ENCODE measurements at regions not wholly inside any gene's neighbourhood (a gene's known extent, or its start where the extent isn't known, plus 50 kb on each side); places are given as distances from the start of the nearest gene placed in this dataset.

DNA sequence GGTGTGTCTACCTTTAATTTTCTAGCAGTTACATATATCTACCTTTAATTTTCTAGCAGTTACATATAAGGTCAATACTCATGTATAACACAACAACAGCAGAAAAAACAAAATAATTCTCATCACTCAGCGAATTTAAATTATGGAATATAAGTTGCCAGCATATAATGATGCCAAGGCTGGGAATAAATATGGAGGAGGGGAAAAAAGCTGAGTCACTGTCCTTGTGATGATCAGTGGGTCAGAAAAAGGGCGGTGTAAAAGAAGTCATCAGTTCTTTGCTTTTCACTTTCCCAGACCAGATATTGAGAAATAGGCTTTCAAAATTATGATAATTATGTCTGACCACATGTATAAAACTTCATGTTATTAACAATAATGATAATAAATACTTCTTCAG lies 1471.7 kb downstream of the CDH8 start:
- Histone ChIP-seq H3K27me3 (replicated peaks in 2 of 5; ENCODE audit: control insufficient read depth in 4 of 5, insufficient read depth in 5 of 5, low read length in 4 of 5) (no peaks in the 10 kb centered on the region), H3K4me3 (ENCODE audit: control insufficient read depth in 1 of 7, extremely low read depth in 1 of 7, insufficient read depth in 4 of 7, low read depth in 2 of 7, low read length in 6 of 7) (no peak overlapping the region), H3K27ac (ENCODE audit: insufficient read depth in 1 of 2, low read depth in 1 of 2, low read length in 2 of 2, poor library complexity in 1 of 2, severe bottlenecking in 2 of 2) (no peak overlapping the region), H3K36me3 (ENCODE audit: control insufficient read depth in 4 of 4, insufficient read depth in 4 of 4, low read length in 3 of 4) (no peaks in the 10 kb centered on the region), H3K4me1 (ENCODE audit: control extremely low read depth in 1 of 4, control insufficient read depth in 4 of 4, insufficient read depth in 4 of 4, low read length in 3 of 4) (no peaks in the 10 kb centered on the region), H3K9me3 (ENCODE audit: control extremely low read depth in 1 of 5, control insufficient read depth in 4 of 5, insufficient read depth in 2 of 5, low read depth in 1 of 5, low read length in 4 of 5) (no peaks in the 10 kb centered on the region)
- ChIA-PET CTCF (no interaction called here), POLR2A (no interaction called here)
- DNase-seq = no peak
- no CpG with 5 or more reads among the region's 2 CpGs for WGBS (ENCODE audit: insufficient coverage)

DNA sequence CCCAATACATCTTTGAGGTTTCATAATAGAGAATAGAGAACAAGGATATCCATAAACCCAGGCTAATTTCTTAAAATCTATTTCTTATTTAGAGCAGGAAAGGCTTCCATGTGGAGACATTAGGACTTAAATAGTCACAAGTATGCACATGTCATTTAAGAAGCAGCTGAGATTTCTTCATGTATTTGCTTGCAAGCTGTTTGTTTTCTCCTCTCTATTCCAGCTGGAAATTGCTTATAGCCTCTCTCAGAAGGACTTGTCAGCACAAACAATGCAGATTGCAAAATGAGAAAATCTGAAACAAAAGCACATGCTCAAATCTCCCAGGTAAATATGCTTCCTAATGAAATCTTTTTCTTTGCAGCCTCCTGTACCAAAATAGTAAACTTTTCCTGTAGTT lies 1473.1 kb downstream of the CDH8 start:
- CTCF ChIA-PET = no interaction called here
- Histone ChIP-seq H3K36me3 (ENCODE audit: control insufficient read depth in 4 of 4, insufficient read depth in 4 of 4, low read length in 3 of 4) (no peaks in the 10 kb centered on the region), H3K9me3 (ENCODE audit: control extremely low read depth in 1 of 5, control insufficient read depth in 4 of 5, insufficient read depth in 2 of 5, low read depth in 1 of 5, low read length in 4 of 5) (no peaks in the 10 kb centered on the region), H3K4me1 (ENCODE audit: control extremely low read depth in 1 of 4, control insufficient read depth in 4 of 4, insufficient read depth in 4 of 4, low read length in 3 of 4) (no peaks in the 10 kb centered on the region), H3K27me3 (replicated peaks in 2 of 5; ENCODE audit: control insufficient read depth in 4 of 5, insufficient read depth in 5 of 5, low read length in 4 of 5) (no peaks in the 10 kb centered on the region), H3K27ac (ENCODE audit: insufficient read depth in 1 of 2, low read depth in 1 of 2, low read length in 2 of 2, poor library complexity in 1 of 2, severe bottlenecking in 2 of 2) (no peak overlapping the region), H3K4me3 (ENCODE audit: control insufficient read depth in 1 of 7, extremely low read depth in 1 of 7, insufficient read depth in 4 of 7, low read depth in 2 of 7, low read length in 6 of 7) (no peak overlapping the region)
- POLR2A ChIA-PET = no interaction called here
- DNase-seq = no peak

DNA sequence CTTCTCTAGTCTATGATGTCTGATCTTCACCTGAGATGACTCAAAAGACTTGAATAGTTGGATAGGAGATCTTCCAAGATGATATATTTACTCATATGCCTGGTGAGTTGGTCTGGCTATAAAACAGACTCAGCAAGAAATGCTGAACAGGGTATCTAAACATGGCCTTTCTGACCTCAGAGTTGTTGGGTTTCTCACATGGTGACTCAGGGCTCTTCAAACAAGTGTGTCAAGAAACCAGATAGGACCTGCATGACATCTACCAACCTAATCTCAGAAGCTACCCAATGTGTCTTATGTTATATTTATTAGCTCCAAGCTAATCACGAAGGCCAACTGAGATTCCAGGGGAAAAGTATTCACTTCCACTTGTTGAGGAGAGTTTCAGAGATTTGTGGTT lies 1477.3 kb downstream of the CDH8 start:
- WGBS (ENCODE audit: insufficient coverage) = 100% methylated on average over 1 of the region's 1 CpG
- POLR2A ChIA-PET = no interaction called here

DNA sequence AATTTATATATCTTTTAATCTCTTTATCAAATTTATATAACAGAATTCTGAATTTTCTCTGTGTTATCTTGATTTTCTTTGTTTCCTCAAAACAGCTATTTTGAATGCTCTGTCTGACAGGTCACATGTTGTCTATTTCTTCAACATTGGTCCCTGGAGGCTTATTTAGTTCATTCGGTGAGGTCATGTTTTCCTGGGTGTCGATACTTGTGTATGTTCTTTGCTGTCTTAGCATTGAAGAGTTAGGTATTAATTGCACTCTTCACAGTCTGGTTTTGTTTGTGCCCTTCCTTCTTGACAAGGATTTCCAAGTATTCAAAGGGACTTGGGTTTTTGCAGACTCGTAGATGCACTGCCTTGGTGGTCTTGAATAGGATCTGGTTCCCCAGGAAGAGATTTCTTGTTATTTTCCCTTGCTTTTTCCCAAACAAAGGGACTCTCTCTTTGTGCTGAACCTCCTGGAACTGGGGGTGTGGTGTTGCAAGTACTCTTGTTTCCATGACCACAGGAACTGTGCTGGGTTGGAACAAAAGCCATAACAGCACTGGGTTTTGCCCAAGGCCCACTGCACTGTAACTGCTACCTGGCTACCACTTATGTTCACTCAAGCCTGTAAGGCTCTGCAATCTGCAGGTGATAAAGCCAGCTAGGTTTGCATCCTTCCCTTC lies 1483.0 kb downstream of the CDH8 start:
- H3K4me3 ChIP-seq (ENCODE audit: control insufficient read depth in 1 of 7, extremely low read depth in 1 of 7, insufficient read depth in 4 of 7, low read depth in 2 of 7, low read length in 6 of 7) = no peak overlapping the region
- no peaks in the 10 kb centered on the region for H3K27me3 ChIP-seq (replicated peaks in 2 of 5; ENCODE audit: control insufficient read depth in 4 of 5, insufficient read depth in 5 of 5, low read length in 4 of 5)
- H3K4me1 ChIP-seq (ENCODE audit: control extremely low read depth in 1 of 4, control insufficient read depth in 4 of 4, insufficient read depth in 4 of 4, low read length in 3 of 4) = no peaks in the 10 kb centered on the region
- DNase-seq = no peak
- H3K27ac ChIP-seq (ENCODE audit: insufficient read depth in 1 of 2, low read depth in 1 of 2, low read length in 2 of 2, poor library complexity in 1 of 2, severe bottlenecking in 2 of 2) = no peak overlapping the region
- H3K9me3 ChIP-seq (ENCODE audit: control extremely low read depth in 1 of 5, control insufficient read depth in 4 of 5, insufficient read depth in 2 of 5, low read depth in 1 of 5, low read length in 4 of 5) = no peaks in the 10 kb centered on the region
- ChIA-PET CTCF (no interaction called here), POLR2A (no interaction called here)
- 100% methylated on average over 1 of the region's 3 CpGs for WGBS (ENCODE audit: insufficient coverage)
- no peaks in the 10 kb centered on the region for H3K36me3 ChIP-seq (ENCODE audit: control insufficient read depth in 4 of 4, insufficient read depth in 4 of 4, low read length in 3 of 4)

More for the DNA sequence above, 1477.3 kb downstream of the CDH8 start:
- Histone ChIP-seq H3K27me3 (replicated peaks in 2 of 5; ENCODE audit: control insufficient read depth in 4 of 5, insufficient read depth in 5 of 5, low read length in 4 of 5) (no peaks in the 10 kb centered on the region), H3K4me1 (ENCODE audit: control extremely low read depth in 1 of 4, control insufficient read depth in 4 of 4, insufficient read depth in 4 of 4, low read length in 3 of 4) (no peaks in the 10 kb centered on the region), H3K9me3 (ENCODE audit: control extremely low read depth in 1 of 5, control insufficient read depth in 4 of 5, insufficient read depth in 2 of 5, low read depth in 1 of 5, low read length in 4 of 5) (no peaks in the 10 kb centered on the region), H3K4me3 (ENCODE audit: control insufficient read depth in 1 of 7, extremely low read depth in 1 of 7, insufficient read depth in 4 of 7, low read depth in 2 of 7, low read length in 6 of 7) (no peak overlapping the region), H3K27ac (ENCODE audit: insufficient read depth in 1 of 2, low read depth in 1 of 2, low read length in 2 of 2, poor library complexity in 1 of 2, severe bottlenecking in 2 of 2) (no peak overlapping the region), H3K36me3 (ENCODE audit: control insufficient read depth in 4 of 4, insufficient read depth in 4 of 4, low read length in 3 of 4) (no peaks in the 10 kb centered on the region)
- CTCF ChIA-PET = no interaction called here
- DNase-seq = no peak

DNA sequence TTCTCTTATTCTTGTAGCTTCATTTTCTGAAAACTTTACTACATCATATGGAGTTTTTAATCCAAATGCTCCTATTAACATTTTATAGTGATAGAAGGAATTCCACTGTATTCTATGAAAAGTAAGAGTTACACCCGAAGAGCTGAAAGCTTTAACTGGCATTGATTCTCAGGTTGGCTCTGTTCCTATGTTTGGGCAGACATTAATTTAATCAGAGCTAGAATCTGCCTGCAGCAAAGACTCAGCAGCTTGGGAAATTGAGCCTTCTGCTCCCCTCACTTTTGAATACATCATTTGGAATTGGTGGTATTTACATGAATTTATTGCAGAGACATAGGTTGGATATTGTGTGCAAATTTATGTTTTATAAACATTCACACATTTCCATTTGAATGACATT lies 1494.7 kb downstream of the CDH8 start:
- Histone ChIP-seq H3K4me3 (ENCODE audit: control insufficient read depth in 1 of 7, extremely low read depth in 1 of 7, insufficient read depth in 4 of 7, low read depth in 2 of 7, low read length in 6 of 7) (no peak overlapping the region), H3K9me3 (ENCODE audit: control extremely low read depth in 1 of 5, control insufficient read depth in 4 of 5, insufficient read depth in 2 of 5, low read depth in 1 of 5, low read length in 4 of 5) (peaks cover 0 to 3% (median 0%) of the 10 kb centered on the region in 5 experiments), H3K4me1 (ENCODE audit: control extremely low read depth in 1 of 4, control insufficient read depth in 4 of 4, insufficient read depth in 4 of 4, low read length in 3 of 4) (no peaks in the 10 kb centered on the region), H3K27me3 (replicated peaks in 2 of 5; ENCODE audit: control insufficient read depth in 4 of 5, insufficient read depth in 5 of 5, low read length in 4 of 5) (no peaks in the 10 kb centered on the region), H3K36me3 (ENCODE audit: control insufficient read depth in 4 of 4, insufficient read depth in 4 of 4, low read length in 3 of 4) (no peaks in the 10 kb centered on the region), H3K27ac (ENCODE audit: insufficient read depth in 1 of 2, low read depth in 1 of 2, low read length in 2 of 2, poor library complexity in 1 of 2, severe bottlenecking in 2 of 2) (no peak overlapping the region)
- POLR2A ChIA-PET = no interaction called here
- DNase-seq = no peak
- WGBS (ENCODE audit: insufficient coverage) = 75% methylated on average over 1 of the region's 1 CpG
- CTCF ChIA-PET = no interaction called here

DNA sequence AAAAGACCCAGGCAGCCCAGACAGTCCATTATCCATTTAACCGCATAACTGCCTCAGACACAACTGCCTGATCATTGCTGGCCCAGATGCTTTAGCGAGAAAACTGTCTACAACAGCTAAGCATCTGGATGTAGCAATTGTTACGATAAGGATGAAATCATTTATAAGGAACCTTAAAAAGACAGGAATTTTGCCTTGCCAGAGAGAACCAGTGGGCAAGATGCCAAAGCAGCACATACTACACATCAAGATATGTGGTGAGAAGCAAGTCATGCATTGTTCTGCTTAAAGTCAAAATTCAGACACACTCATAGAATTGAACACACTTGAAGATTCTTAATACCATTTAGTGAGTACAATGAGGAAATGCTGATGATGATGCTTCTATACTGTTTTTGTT lies 1525.3 kb downstream of the CDH8 start:
- ChIA-PET POLR2A (no interaction called here), CTCF (no interaction called here)
- no peak overlapping the region for H3K4me3 ChIP-seq (ENCODE audit: control insufficient read depth in 1 of 7, extremely low read depth in 1 of 7, insufficient read depth in 4 of 7, low read depth in 2 of 7, low read length in 6 of 7)
- no peak overlapping the region for H3K27ac ChIP-seq (ENCODE audit: insufficient read depth in 1 of 2, low read depth in 1 of 2, low read length in 2 of 2, poor library complexity in 1 of 2, severe bottlenecking in 2 of 2)
- no peak for DNase-seq
- WGBS (ENCODE audit: insufficient coverage) = 100% methylated on average over 1 of the region's 3 CpGs
- H3K9me3 ChIP-seq (ENCODE audit: control extremely low read depth in 1 of 5, control insufficient read depth in 4 of 5, insufficient read depth in 2 of 5, low read depth in 1 of 5, low read length in 4 of 5) = no peaks in the 10 kb centered on the region
- H3K27me3 ChIP-seq (replicated peaks in 2 of 5; ENCODE audit: control insufficient read depth in 4 of 5, insufficient read depth in 5 of 5, low read length in 4 of 5) = no peaks in the 10 kb centered on the region
- H3K4me1 ChIP-seq (ENCODE audit: control extremely low read depth in 1 of 4, control insufficient read depth in 4 of 4, insufficient read depth in 4 of 4, low read length in 3 of 4) = no peaks in the 10 kb centered on the region
- H3K36me3 ChIP-seq (ENCODE audit: control insufficient read depth in 4 of 4, insufficient read depth in 4 of 4, low read length in 3 of 4) = no peaks in the 10 kb centered on the region

DNA sequence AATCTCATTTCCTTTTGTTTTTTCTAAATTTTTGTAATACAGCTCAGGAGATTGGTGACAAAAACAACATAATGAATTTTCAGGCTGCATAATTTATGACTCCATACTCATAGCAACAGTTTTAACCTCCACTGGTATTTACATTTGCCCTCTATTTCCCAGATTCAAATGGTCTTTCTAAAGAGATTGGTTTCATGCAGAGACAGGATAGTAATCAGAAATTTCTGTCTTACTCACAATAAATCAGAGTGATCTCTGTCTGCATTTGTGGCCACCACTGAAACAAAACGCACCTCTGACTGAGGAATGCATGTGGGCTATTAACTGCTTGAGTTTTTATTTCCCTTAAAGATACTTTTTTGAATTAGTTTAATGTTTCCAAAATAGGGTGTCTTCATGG lies 1526.0 kb downstream of the CDH8 start:
- ChIA-PET CTCF (no interaction called here), POLR2A (no interaction called here)
- H3K4me1 ChIP-seq (ENCODE audit: control extremely low read depth in 1 of 4, control insufficient read depth in 4 of 4, insufficient read depth in 4 of 4, low read length in 3 of 4) = no peaks in the 10 kb centered on the region
- no peak for DNase-seq
- H3K36me3 ChIP-seq (ENCODE audit: control insufficient read depth in 4 of 4, insufficient read depth in 4 of 4, low read length in 3 of 4) = no peaks in the 10 kb centered on the region
- H3K27me3 ChIP-seq (replicated peaks in 2 of 5; ENCODE audit: control insufficient read depth in 4 of 5, insufficient read depth in 5 of 5, low read length in 4 of 5) = no peaks in the 10 kb centered on the region
- no peaks in the 10 kb centered on the region for H3K9me3 ChIP-seq (ENCODE audit: control extremely low read depth in 1 of 5, control insufficient read depth in 4 of 5, insufficient read depth in 2 of 5, low read depth in 1 of 5, low read length in 4 of 5)
- no peak overlapping the region for H3K4me3 ChIP-seq (ENCODE audit: control insufficient read depth in 1 of 7, extremely low read depth in 1 of 7, insufficient read depth in 4 of 7, low read depth in 2 of 7, low read length in 6 of 7)
- no peak overlapping the region for H3K27ac ChIP-seq (ENCODE audit: insufficient read depth in 1 of 2, low read depth in 1 of 2, low read length in 2 of 2, poor library complexity in 1 of 2, severe bottlenecking in 2 of 2)
- no CpG with 5 or more reads among the region's 1 CpG for WGBS (ENCODE audit: insufficient coverage)

Data from common myeloid progenitor, CD34-positive (primary cell).